Effector memory CD4-positive, alpha-beta T cell (primary cell): ENCODE measurements at regions not wholly inside any gene's neighbourhood (a gene's known extent, or its start where the extent isn't known, plus 50 kb on each side); places are given as distances from the start of the nearest gene placed in this dataset.

Experiments used
- DNase-seq, 3 donors: peaks; one replicate each; pipeline ENCODE4 v3.0.0-alpha.2; 2020
- H3K27ac ChIP-seq: 2 replicates; pipeline ENCODE4 v1.7.0; 2013; ENCODE audit warnings: mild to moderate bottlenecking, low read length, moderate library complexity; ENCODE audit not compliant: insufficient read depth, poor library complexity, severe bottlenecking
- H3K27me3 ChIP-seq: replicated peaks from 2 replicates; pipeline ENCODE4 v1.7.0; 2013; ENCODE audit warnings: mild to moderate bottlenecking, low read length; ENCODE audit not compliant: insufficient read depth, control insufficient read depth, poor library complexity, severe bottlenecking
- H3K36me3 ChIP-seq: 2 replicates; pipeline ENCODE4 v1.7.0; 2013; ENCODE audit warnings: mild to moderate bottlenecking, low read length, moderate library complexity; ENCODE audit not compliant: control insufficient read depth, insufficient read depth
- H3K4me1 ChIP-seq: 2 replicates; pipeline ENCODE4 v1.7.0; 2013; ENCODE audit warnings: low read length, mild to moderate bottlenecking; ENCODE audit not compliant: control insufficient read depth, insufficient read depth, poor library complexity, severe bottlenecking
- H3K4me3 ChIP-seq: 2 replicates; pipeline ENCODE4 v1.7.0; 2013; ENCODE audit warnings: low read length, low read depth, mild to moderate bottlenecking; ENCODE audit not compliant: insufficient read depth, poor library complexity, severe bottlenecking
- H3K9me3 ChIP-seq: 2 replicates; pipeline ENCODE4 v1.7.0; 2013; ENCODE audit warnings: mild to moderate bottlenecking, low read length, moderate library complexity; ENCODE audit not compliant: control insufficient read depth

GRCh38 chr1:208410409-208410808 is 166.2 kb upstream of the PLXNA2 start:
- no peak overlapping the region for H3K4me3 ChIP-seq
- H3K36me3 ChIP-seq: no peaks in the 10 kb centered on the region
- no peak for DNase-seq
- H3K4me1 ChIP-seq: no peaks in the 10 kb centered on the region
- no peaks in the 10 kb centered on the region for H3K27me3 ChIP-seq
- H3K9me3 ChIP-seq: no peaks in the 10 kb centered on the region
- no peak overlapping the region for H3K27ac ChIP-seq

- DNase-seq: no peak
- Histone ChIP-seq H3K27me3 (no peaks in the 10 kb centered on the region), H3K36me3 (no peaks in the 10 kb centered on the region), H3K4me1 (no peaks in the 10 kb centered on the region), H3K4me3 (no peak overlapping the region), H3K9me3 (no peaks in the 10 kb centered on the region), H3K27ac (no peak overlapping the region)
Observed at GRCh38 chr1:208413006-208413405, 168.8 kb upstream of the PLXNA2 start.

- Histone ChIP-seq H3K4me1 (no peaks in the 10 kb centered on the region), H3K36me3 (no peaks in the 10 kb centered on the region), H3K27me3 (no peaks in the 10 kb centered on the region), H3K27ac (no peak overlapping the region), H3K9me3 (no peaks in the 10 kb centered on the region), H3K4me3 (no peak overlapping the region)
- no peak for DNase-seq
Observed at GRCh38 chr1:208418667-208419066, 174.5 kb upstream of the PLXNA2 start.

- H3K4me3 ChIP-seq: no peak overlapping the region
- H3K36me3 ChIP-seq: no peaks in the 10 kb centered on the region
- no peak overlapping the region for H3K27ac ChIP-seq
- no peaks in the 10 kb centered on the region for H3K27me3 ChIP-seq
- H3K9me3 ChIP-seq: no peaks in the 10 kb centered on the region
- H3K4me1 ChIP-seq: no peaks in the 10 kb centered on the region
- DNase-seq: no peak
Observed at GRCh38 chr1:208419746-208420420, 175.7 kb upstream of the PLXNA2 start.

GRCh38 chr1:208420696-208421095 is 176.5 kb upstream of the PLXNA2 start:
- Histone ChIP-seq H3K27me3 (no peaks in the 10 kb centered on the region), H3K4me1 (no peaks in the 10 kb centered on the region), H3K36me3 (no peaks in the 10 kb centered on the region), H3K27ac (no peak overlapping the region), H3K9me3 (no peaks in the 10 kb centered on the region), H3K4me3 (no peak overlapping the region)
- DNase-seq: no peak

- no peak for DNase-seq
- H3K9me3 ChIP-seq: no peaks in the 10 kb centered on the region
- no peaks in the 10 kb centered on the region for H3K4me1 ChIP-seq
- H3K27me3 ChIP-seq: no peaks in the 10 kb centered on the region
- H3K27ac ChIP-seq: no peak overlapping the region
- H3K36me3 ChIP-seq: no peaks in the 10 kb centered on the region
- H3K4me3 ChIP-seq: no peak overlapping the region
Observed at GRCh38 chr1:208421486-208421885, 177.3 kb upstream of the PLXNA2 start.

- no peaks in the 10 kb centered on the region for H3K36me3 ChIP-seq
- H3K4me3 ChIP-seq: no peak overlapping the region
- no peaks in the 10 kb centered on the region for H3K4me1 ChIP-seq
- H3K27me3 ChIP-seq: no peaks in the 10 kb centered on the region
- no peak for DNase-seq
- no peak overlapping the region for H3K27ac ChIP-seq
- no peaks in the 10 kb centered on the region for H3K9me3 ChIP-seq
Observed at GRCh38 chr1:208423526-208423925, 179.3 kb upstream of the PLXNA2 start.

GRCh38 chr1:208425096-208425495 is 180.9 kb upstream of the PLXNA2 start:
- no peaks in the 10 kb centered on the region for H3K27me3 ChIP-seq
- H3K4me1 ChIP-seq: no peaks in the 10 kb centered on the region
- H3K36me3 ChIP-seq: no peaks in the 10 kb centered on the region
- DNase-seq: no peak
- no peak overlapping the region for H3K27ac ChIP-seq
- no peak overlapping the region for H3K4me3 ChIP-seq
- H3K9me3 ChIP-seq: no peaks in the 10 kb centered on the region

- Histone ChIP-seq H3K27me3 (no peaks in the 10 kb centered on the region), H3K9me3 (no peaks in the 10 kb centered on the region), H3K27ac (no peak overlapping the region), H3K4me3 (no peak overlapping the region), H3K36me3 (no peaks in the 10 kb centered on the region), H3K4me1 (no peaks in the 10 kb centered on the region)
- DNase-seq: no peak
Observed at GRCh38 chr1:208430220-208430619, 186.0 kb upstream of the PLXNA2 start.

- no peaks in the 10 kb centered on the region for H3K27me3 ChIP-seq
- no peak overlapping the region for H3K27ac ChIP-seq
- no peak overlapping the region for H3K4me3 ChIP-seq
- no peaks in the 10 kb centered on the region for H3K4me1 ChIP-seq
- no peaks in the 10 kb centered on the region for H3K36me3 ChIP-seq
- H3K9me3 ChIP-seq: no peaks in the 10 kb centered on the region
- no peak for DNase-seq
Observed at GRCh38 chr1:208431721-208432120, 187.5 kb upstream of the PLXNA2 start.
